Right lobe of liver (tissue), 4 donors: ENCODE measurements at regions not wholly inside any gene's neighbourhood (a gene's known extent, or its start where the extent isn't known, plus 50 kb on each side); places are given as distances from the start of the nearest gene placed in this dataset.

Source experiments
- POLR2A ChIP-seq: fragments of 450-650 bp; IDR thresholded peaks from one replicate; pipeline ENCODE4 v1.6.1; 2017; ENCODE audit warnings: antibody characterized with exemption, mild to moderate bottlenecking
- TF ChIP-seq, protein P1 (sequence below), 4 donors: fragments of 200-600 bp in 3 of 4; fragments of 450-650 bp in 1 of 4; IDR thresholded peaks; one replicate each; pipeline versions ENCODE4 v1.5.1 to v1.8.0; 2016 to 2022; ENCODE audit warnings: antibody characterized with exemption in 4 of 4, mild to moderate bottlenecking in 2 of 4
- donor health status: DM: no; HTN: no; CAD: no.
- donor health status: DM: no; HTN: no; CAD: no.
- donor health status: DM: no; HTN: yes; CAD: no.

GRCh38 chr14:97709552-97709951 is 912.4 kb downstream of the VRK1 start:
- TF ChIP-seq, protein P1, sequence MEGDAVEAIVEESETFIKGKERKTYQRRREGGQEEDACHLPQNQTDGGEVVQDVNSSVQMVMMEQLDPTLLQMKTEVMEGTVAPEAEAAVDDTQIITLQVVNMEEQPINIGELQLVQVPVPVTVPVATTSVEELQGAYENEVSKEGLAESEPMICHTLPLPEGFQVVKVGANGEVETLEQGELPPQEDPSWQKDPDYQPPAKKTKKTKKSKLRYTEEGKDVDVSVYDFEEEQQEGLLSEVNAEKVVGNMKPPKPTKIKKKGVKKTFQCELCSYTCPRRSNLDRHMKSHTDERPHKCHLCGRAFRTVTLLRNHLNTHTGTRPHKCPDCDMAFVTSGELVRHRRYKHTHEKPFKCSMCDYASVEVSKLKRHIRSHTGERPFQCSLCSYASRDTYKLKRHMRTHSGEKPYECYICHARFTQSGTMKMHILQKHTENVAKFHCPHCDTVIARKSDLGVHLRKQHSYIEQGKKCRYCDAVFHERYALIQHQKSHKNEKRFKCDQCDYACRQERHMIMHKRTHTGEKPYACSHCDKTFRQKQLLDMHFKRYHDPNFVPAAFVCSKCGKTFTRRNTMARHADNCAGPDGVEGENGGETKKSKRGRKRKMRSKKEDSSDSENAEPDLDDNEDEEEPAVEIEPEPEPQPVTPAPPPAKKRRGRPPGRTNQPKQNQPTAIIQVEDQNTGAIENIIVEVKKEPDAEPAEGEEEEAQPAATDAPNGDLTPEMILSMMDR (IDR thresholded peaks at IDR 0.05), result no peak
- no peak for TF ChIP-seq POLR2A
